GM21423 (cell line): ENCODE measurements at regions not wholly inside any gene's neighbourhood (a gene's known extent, or its start where the extent isn't known, plus 50 kb on each side); places are given as distances from the start of the nearest gene placed in this dataset.

Experiments used
- ATAC-seq: cut with Tn5 transposase; IDR thresholded peaks from one replicate; pipeline ENCODE4 v1.9.1; 2021; ENCODE audit warnings: mild to moderate bottlenecking, moderate library complexity; ENCODE audit not compliant: unreplicated experiment

GRCh38 chr3:72193771-72194430 is 409.0 kb upstream of the PROK2 start:
- ATAC-seq: no peak

DNA sequence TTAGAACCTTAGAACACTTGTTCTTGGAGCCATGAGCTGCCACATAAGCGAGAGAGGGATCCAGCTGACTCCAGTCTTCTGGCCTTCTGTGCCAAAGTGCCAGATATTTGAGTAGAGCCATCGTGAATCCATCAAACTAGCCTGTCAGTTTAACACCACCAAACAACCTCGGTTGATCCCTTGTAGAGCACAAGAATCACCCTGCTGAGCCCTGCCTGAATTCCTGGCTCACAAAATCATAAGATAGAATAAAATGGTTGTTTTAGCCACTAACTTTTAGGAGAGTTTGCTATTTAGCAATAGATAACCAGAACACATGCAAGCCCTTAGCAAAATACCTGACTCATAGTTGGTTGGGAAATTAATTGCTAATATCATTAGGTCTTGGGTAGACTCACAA is 407.6 kb upstream of the PROK2 start:
- no peak for ATAC-seq

DNA sequence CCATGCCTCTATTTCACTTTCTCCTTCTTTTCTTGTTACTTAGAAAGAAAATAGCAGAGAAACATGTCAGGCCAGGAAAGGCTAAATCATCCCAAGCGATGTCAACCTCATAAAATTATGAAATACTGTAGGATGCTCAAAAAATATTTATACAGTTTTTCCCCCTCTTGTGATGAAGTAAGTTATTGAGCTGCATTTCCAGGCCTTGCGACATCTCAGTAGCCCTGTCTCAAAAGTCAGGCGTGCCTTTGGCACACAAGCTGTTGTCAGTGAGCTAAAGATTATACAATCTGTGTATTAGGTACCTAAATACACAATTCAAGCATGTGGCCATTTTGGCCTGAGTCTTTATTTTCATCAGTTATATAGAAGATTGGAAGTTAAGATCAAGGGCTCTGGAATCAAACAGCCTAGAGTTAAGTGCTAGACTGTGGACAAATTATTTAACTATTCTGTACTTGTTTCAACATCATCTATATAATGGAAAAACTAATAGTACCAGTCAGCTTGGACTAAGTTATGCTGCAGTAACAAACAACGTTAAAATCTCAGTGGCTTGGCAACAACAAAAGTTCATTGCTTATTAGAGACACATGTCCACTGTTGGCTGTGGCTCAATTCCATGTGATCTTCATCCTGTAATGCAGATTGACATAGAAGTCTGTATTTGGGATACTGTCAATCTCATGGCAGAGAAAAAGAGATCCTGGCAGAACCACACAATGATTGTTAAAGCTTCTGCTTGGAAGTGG is 406.4 kb upstream of the PROK2 start:
- ATAC-seq: no peak

- no peak for ATAC-seq
Observed at GRCh38 chr3:72190050-72190449, 405.1 kb upstream of the PROK2 start.

DNA sequence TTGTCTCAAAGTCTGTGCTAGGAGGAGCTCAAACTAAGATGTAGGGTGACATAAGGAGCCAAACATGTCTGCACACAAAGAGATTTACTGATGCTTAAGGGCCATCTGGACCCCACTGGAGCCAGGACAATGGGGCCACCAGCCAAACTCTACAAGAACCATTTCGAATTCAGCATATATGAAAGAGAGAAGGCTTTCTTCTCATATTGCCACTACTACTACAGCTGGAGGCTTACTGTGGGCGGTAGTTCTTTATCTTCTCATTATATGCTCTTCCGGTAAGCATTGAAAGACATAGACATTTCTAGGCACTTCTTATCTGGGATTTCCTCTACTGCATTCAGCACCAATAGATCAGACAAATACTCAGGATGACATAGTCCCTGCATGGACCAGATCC is 404.4 kb upstream of the PROK2 start:
- no peak for ATAC-seq

DNA sequence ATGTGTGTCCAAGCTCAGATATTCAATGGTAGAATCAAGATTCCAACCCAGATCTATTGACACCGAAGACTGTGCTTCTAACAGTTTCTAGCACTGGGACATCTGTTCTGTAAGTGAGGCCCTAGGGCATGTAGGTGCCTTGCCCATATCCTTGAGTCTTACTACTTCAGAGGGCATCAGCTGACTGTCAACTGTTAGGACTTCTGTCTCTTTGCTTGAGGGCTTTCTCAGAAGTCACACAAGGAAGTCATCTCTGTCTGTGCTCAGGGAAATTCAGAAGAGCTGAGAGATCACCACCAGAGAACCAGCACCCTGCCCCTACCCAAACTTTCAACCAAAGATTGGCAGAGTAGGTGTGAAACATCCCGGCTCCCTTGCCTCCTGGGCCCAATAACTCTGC is 403.6 kb upstream of the PROK2 start:
- no peak for ATAC-seq

DNA sequence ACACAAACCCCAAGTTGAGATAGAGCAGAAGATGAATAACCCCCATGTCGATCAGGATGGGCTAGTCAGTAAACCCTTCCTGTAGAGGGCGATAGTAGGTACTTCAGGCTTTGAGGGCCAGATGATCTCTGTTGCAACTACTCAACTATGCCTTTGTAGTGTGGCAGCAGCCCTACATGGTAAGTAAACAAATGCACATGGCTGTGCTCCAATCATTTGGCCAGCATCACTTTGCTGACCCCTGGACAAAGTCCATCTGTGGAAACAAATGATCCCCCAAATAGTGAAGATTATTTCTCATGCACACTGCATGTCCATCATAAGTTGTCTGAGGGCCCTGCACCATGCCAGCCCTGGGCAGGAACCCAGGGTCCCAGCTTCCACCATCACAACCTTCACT is 402.2 kb upstream of the PROK2 start:
- ATAC-seq: no peak

- ATAC-seq: no peak
Observed at GRCh38 chr3:72186400-72186855, 401.5 kb upstream of the PROK2 start.

- no peak for ATAC-seq
Observed at GRCh38 chr3:72185549-72186399, 400.8 kb upstream of the PROK2 start.

GRCh38 chr3:72183489-72183888 is 398.5 kb upstream of the PROK2 start:
- no peak for ATAC-seq

- ATAC-seq: no peak
Observed at GRCh38 chr3:72182206-72182605, 397.3 kb upstream of the PROK2 start.

DNA sequence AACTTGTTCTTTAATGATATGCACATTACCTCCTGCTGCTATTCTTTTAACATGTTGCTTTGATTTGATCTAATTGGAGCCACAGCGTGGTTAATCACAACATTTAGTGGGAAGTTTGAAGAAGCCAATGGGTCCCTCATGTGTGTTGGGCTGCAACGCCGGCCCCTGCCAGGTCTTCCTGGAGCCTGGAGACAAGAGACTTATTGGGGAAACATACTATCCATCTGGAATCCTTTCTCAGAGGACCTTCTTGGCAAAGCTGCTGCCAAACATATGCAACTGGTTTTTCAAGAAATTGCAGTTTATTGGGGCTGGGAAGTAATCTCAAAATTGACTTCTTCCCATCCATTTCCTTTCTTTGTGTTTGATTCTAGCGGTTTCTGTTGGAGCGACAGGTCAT is 396.3 kb upstream of the PROK2 start:
- no peak for ATAC-seq

DNA sequence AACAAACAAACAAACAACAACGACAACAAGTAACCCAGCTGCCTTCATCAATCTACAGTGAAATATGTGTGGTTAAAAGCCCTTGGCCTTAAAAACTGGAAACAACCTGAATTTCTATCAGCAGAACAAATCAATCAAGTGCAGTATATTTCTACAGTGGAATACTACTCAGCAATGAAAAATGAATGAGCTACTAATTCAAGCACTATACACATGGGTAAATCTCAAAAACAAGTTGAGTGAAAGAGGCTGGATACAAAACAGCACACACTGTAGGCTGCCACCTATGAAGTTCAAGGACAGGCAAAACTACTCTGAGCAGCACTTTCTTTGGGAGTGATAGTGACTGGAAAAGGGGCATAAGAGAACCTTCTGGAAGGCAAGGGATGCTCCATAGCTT is 395.5 kb upstream of the PROK2 start:
- ATAC-seq: no peak

- ATAC-seq: no peak
Observed at GRCh38 chr3:72179107-72179464, 394.1 kb upstream of the PROK2 start.

DNA sequence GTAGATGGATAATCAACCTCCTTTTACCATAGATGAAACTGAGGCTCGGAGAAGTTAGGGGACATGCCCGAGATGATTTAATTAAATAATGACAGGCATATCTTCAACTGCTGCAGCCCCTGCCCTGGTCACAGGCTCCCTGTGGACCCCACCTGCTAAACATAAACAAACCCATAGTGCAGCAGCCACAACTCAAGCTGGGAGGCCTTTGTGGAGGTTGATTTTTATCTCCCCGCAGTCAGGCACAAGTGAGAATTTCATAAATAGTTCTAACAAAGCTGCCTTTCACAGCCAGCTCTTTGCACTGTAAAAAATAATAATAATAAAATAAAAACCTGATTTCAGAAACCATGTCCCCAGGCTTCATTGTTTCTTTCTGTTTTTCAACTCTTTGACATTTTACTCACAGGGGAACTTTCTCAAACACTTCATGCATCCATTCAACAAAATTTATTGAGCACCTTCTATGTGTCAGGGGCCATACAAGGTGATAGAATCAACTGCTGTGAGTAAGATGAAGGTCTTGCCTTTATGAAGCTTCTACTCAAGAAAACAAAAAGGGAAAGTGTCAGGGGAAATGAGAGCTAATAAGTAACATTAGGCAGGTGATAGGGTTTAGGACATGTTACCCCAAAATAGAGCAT is 393.6 kb upstream of the PROK2 start:
- ATAC-seq: no peak

GRCh38 chr3:72177075-72178050 is 392.4 kb upstream of the PROK2 start:
- ATAC-seq: peak; percentile 26

DNA sequence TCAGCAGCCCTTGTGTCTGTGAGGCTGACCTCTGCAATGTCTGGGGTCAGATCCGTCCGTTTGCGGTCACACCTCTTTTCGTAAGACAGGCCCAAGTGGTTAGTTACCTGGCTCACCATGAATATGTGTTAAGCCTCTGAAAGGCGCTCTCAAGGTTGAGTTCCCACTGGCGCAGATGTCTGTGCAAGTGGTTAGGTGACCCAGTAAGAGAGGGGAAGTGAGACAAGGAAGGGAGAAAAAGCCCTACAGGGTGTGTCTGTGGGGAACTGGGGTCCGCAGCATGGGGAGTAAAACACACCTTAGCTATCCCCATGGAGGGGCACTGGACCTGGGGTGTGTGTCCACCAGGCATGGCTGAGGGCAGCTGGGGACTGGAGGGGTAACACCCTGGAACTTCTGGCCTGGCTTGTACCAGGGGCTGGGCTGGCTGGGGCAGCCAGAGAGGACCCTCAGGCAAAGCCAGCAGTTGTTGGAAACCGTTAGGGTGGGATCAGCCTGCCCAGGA is 391.6 kb upstream of the PROK2 start:
- peak; percentile 87 for ATAC-seq

GRCh38 chr3:72175296-72175858 is 390.4 kb upstream of the PROK2 start:
- no peak for ATAC-seq

GRCh38 chr3:72174890-72175289 is 389.9 kb upstream of the PROK2 start:
- no peak for ATAC-seq

DNA sequence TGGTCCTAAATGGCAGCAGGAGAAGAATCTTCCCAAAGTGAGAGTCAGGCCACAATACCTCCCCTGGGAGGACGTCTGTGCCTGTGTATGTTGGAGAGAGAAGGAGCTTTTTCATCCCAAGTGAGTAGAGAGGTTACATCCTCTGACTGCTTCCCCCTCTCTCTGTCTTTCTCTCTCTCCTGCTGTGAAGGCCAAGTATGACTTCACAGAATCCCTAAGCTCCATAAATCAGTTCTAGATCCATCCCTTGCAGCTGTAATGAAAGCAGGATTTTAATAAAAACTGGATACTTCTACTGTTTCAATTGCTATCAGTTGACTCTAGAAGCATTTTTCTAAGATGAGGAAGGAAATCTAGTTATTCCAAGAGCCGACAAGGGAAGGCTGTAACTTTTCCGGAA is 389.1 kb upstream of the PROK2 start:
- ATAC-seq: no peak
